Tibial nerve (tissue), 3 donors: ENCODE measurements at regions not wholly inside any gene's neighbourhood (a gene's known extent, or its start where the extent isn't known, plus 50 kb on each side); places are given as distances from the start of the nearest gene placed in this dataset.

Source experiments
- CTCF ChIP-seq, 5 experiments: fragments of 200-600 bp in 3 of 5; fragments of 450-650 bp in 2 of 5; sonication (generic) in 3 of 5; IDR thresholded peaks; one replicate each; pipeline ENCODE4 v1.5.1; 2016 to 2019; ENCODE audit warnings: antibody characterized with exemption in 5 of 5, mild to moderate bottlenecking in 3 of 5, moderate library complexity in 2 of 5
- POLR2A ChIP-seq, 2 donors: fragments of 450-650 bp; IDR thresholded peaks; one replicate each; pipeline ENCODE4 v1.6.1; 2017; ENCODE audit warnings: antibody characterized with exemption in 2 of 2, mild to moderate bottlenecking in 2 of 2, moderate library complexity in 2 of 2

- TF ChIP-seq POLR2A (IDR thresholded peaks at IDR 0.05) (no peak), CTCF (IDR thresholded peaks at IDR 0.05) (no peak)
Observed at GRCh38 chr6:9806195-9806594, 608.7 kb downstream of the TFAP2A start.
